ENCODE measurements at regions not wholly inside any gene's neighbourhood (a gene's known extent, or its start where the extent isn't known, plus 50 kb on each side); places are given as distances from the start of the nearest gene placed in this dataset.

- no peak for TF ChIP-seq MGA (IDR thresholded peaks at IDR 0.05)
- no peak for TF ChIP-seq BRD9 (IDR thresholded peaks at IDR 0.05; ENCODE audit: low read depth, partially characterized antibody)
- TF ChIP-seq FOSL1 (tag; conservative IDR thresholded peaks at IDR 0.05): no peak
These were observed 183.4 kb upstream of the NR3C1 start (continued) for GRCh38 chr5:143586781-143587362.

Measured in K562 (cell line).